Inflammatory macrophage treated with lipopolysaccharide for 1 hour (primary cell): ENCODE measurements at regions not wholly inside any gene's neighbourhood (a gene's known extent, or its start where the extent isn't known, plus 50 kb on each side); places are given as distances from the start of the nearest gene placed in this dataset.
"Not testable (repeated sequence)": the region's sequence is repeated elsewhere in the genome, so short reads cannot be mapped to it uniquely, and the experiment has no call there.

Source experiments
- DNase-seq, 2 donors: peaks; one replicate each; pipeline ENCODE4 v3.0.0-alpha.2; 2020 to 2022

DNA sequence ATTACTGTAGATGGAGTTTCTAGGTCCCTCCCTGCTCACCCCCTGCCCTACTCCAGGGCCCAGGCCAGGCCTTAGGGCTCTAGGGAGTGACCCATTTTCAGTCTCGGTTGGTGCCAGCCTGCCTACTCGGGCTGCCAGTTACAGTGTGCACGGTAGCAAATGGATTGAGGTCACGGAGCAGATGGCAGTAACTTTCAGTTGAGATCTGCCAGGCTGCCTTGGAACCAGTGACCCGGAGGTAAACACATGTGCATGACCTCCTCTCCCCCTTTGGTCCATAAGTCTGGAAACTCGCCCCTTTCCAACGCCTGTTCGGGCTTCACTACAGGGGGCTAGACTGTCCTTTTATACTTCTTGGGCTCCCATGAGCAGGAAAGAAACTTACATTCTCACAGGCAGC, 139.7 kb upstream of the TBX3 start:
- DNase-seq = no peak

DNA sequence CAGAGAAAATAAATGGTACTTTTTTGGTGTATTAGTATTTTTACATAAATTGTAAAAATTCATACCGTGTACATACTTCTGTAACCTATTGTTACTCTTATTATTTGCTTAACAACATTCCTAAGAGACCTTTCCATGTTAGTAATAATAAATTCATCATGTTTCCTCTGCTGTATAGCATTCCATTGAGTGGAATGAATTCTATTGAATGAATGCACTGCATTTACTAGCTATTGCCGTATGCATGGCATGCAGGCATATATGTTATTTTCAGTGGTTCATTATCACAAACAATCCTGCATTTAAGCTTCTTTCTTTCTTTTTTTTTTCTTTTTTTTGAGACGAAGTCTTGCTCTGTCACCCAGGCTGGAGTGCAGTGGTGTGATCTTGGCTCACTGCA, 137.6 kb upstream of the TBX3 start:
- no peak for DNase-seq

DNA sequence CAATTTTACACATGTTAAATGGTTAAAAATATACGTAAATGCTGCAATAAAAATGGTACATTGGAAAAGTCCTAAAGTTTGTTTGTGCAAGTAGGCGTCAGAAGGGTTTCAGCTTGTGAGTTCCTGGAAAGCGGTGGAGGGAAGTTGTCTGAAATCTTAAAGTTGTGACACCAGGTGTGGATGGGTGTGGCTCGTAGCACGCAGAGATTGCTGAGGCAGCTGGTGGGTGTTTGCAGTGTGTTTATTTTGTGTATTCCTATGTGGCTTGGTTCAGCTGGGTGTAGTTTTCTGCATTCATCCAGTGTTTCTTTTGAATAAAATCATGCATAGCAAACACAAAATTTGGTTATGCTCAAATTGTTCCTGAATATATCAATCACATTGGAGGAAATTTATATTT, 136.8 kb upstream of the TBX3 start:
- peak; percentile 47 to 48 for DNase-seq

DNA sequence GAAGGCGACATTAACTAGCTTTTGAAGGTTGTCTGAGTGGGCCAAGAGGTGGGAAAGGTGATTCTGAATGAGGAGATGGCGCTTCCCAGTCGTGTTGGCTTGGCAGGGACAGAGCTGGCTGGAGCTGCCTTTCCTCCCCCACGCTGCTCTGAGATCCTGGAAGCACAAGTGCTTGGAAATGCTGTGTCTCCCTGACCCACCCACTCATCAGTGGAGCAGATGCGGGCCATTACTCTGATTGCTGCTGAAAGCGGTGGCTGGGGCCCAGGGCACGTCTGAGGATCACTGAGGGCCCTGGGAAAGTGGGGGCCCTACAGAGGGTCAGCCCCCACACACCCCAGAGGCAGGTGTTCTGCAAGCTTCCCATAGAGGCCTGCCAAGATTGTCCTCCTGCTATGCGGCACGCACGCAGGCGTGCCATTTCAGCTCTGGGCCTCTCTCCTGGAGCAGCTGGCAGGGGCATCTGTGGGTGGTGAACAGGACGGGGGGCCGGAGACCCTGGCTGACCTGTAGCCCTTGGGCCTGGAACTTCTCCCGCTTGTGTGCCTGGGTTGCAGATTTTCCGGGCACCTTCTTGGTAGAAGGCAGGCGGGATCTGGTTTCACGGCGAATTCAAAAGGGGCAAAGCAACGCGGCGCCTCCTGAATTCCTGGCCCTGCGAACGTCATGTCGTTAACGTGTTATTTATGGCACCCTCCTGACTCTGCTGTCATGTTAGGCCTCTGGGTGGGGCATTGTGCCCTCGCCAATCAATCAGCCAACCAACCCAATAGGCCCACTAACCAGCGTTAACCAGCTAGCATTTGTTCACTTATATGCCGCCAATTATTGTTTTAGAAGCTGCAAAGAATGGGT, 133.8 kb upstream of the TBX3 start:
- DNase-seq = no peak

DNA sequence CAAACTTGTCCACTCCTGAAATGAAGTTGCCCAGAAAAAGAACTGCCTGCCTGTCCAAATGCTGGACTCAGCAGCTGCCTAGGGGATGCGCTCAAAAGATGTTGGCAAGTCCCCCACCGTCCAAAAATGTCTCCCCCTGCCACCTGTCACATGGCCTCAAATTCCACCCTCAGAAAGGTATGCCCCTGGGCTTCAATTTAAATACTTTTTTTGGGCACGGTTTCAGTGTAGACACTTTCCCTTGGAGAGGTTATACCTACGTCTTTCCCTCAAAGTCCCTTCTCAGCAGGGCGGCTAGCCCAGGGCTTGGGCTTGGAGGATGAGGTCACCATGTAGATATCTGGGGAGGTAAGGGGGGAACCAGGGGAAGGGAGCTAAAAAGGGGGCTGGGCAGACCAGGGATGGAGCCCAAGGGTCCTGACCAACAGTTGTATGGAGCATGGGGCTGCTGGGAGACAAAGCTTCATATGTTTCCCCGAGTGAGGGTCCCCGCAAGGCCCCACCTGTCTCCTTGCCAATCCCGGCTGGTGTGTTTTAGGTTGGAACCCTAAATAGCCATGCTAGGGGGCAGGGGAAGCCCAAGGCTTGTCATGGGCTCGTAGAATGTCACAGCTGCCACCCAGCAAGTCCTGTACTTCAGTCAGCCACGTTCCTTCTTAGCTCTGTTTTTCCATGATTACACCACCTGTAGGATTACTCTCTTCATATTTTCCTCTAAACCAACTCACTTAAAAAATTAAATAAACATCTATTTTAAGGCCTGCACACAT, 131.2 kb upstream of the TBX3 start:
- no peak for DNase-seq

DNA sequence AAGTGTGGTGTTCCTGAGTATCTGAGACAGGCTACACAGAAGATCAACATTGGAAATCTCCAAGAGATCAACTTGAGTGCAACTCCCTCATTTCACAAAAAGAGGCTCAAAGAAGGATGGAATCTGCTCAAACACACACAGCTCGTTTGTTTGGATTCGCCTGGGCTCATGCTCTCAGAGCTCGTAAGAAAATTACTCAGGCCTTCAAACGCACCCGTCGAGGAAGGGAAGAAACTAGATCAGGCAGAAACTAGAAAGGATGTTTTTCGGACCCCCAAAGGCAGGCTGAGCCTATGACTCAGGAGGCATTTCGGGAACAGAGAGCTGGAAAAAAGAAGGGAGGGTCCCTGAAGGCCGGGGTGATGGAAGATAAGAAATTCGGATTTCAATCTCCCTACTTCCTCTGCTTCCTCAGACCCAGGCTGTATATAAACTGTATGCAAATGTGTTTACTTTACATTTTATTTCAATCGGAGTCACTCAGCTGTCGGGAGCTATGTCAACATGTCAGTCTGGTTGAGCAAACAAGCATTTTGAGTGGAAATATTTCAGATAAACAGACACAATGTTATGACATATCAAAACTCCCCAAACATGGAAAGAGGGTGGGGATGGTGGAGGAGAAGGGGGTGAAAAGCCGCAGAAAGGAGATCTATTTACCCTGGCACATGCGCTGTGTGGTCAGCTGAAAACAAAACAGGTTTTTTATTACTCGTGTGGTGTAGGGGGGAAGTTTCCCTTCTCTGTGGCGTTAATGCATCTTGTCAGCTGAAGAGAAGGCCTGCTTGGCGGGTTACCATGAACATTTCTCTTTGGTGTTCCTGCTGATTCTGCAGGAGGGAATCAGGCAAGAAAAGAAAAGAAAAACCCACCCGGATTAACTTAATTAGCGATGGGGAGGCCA, 129.1 kb upstream of the TBX3 start:
- DNase-seq = peak; percentile 81 to 87

DNA sequence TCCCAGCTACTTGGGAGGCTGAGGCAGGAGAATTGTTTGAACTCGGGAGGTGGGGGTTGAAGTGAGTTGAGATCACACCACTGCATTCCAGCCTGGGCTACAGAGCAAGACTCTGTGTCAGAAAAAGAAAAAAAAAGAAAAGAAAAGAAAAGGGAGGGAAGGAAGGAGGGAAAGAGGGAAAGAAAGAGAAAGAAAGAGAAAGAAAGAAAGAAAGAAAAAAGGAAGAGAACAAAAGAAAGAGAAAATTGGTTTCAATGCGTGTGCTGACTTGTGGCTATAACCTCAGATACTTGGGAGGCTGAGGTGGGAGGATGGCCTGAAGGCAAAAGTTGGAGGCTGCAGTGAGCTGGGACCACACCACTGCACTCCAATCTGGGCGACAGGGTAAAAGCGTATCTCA, 128.4 kb upstream of the TBX3 start:
- DNase-seq = no peak

DNA sequence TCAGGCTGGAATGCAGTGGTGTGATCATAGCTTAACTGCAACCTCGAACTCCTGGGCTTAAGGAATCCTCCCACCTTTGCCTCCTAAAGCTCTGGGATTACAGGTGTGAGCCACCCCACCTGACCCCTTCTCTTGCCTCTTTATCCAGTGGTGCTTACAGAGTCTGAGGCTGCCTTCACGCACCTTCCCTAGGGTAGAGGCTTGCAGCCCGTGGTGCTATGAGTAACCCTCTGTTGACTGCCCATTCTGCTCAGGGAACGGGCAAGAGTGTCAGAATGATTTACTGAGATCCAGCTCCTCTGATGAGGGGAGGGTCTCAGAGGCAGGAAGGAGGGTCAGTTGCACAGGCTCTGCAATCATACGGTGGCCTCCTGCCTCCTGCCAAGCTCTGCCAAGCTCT, 125.1 kb upstream of the TBX3 start:
- no peak for DNase-seq

DNA sequence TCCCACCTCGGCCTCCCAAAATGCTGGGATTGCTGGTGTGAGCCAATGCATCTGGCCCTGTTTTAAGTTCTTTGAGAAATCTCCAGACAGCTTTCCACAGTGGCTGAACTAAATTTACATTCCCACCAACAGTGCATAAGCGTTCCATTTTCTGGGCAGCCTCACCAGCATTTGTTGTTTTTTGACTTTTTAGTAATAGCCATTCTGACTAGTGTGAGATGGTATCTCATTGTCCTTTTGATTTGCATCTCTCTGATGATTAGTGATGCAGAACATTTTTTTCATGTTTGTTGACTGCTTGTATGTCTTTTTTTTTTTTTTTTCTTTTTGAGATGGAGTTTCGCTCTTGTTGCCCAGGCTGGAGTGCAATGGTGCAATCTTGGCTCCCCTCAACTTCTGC, 117.4 kb upstream of the TBX3 start:
- not testable (repeated sequence) for DNase-seq

DNA sequence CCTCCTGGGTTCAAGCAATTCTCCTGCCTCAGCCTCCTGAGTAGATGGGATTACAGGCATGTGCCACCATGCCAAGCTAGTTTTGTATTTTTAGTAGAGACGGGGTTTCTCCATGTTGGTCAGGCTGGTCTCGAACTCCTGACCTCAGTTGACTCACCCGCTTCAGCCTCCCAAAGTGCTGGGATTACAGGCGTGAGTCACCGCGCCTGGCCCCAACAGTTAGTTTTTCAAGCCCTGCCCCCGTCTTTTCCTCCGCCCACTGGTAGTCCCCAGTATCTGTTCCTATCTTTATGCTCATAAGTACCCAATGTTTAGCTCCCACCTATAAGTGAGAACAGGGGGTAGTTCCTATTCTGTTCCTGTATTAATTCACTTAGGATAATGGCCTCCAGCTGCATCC, 116.6 kb upstream of the TBX3 start:
- peak in 1 of 2 donors; percentile 13 for DNase-seq

DNA sequence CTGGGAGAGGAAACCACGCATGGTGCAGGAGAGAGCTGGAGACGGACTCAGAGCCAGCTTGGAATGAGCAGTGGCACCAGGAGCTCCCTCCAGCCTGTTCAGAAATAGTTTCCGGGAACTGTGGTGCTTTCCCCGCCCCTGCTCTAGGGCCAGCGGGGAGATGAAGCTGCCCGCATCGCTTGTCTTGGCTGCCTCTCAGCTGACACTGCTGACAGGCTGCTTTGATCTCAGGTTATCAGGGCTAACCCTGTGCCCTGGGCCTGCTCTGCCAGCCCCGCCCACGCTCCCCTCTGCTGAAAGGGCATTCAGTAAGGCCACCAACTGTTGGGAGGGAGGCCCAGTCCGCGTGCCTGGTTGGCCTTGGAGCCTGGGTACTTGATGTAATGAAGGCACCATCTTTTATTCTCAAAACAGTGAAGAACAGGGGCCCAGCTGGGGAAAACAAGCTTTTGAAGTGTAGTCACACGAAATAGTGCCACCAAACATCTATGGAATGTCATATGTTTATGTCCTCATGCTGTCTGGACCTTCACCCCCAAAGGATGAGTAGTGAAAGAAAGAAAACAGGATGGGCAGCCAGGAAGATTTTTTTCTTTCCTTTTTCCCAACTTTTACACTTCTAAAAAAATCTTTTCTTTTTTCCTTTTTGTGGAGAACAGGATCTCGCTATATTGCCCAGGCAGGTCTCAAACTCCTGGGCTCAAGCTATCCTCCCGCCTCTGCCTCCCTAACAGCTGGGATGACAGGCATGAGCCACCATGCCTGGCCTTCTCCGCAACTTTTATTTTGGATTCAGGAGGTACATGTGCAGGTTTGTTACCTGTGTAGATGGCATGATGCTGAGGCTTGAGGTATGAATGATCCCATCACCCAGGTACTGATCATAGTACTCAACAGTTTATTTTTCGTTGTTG, 115.9 kb upstream of the TBX3 start:
- DNase-seq = peak in 1 of 2 donors; percentile 6

DNA sequence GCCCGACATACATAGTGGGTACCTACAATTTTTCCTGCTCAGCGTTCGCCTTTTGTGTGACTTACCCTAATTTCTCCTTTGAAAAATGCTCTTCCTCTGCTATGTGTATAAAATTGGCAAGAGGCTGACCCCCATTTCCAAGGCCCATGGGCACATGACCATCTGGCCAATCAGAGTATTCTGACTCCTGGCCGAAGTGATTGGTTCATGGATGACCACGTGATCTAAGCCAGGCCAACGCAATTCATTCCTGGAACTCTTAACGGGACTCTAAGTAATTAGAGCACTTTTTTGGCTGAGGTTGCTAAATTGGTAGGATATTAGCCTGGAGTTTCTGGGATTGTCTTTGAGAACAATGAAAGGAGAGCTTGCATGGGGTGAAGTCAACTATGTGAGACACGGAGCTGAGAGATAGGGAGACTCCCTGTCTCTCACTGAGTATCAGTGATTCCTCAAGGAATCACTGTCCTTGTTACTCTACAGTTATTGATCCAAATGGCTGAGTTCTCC, 110.1 kb upstream of the TBX3 start:
- DNase-seq = no peak

DNA sequence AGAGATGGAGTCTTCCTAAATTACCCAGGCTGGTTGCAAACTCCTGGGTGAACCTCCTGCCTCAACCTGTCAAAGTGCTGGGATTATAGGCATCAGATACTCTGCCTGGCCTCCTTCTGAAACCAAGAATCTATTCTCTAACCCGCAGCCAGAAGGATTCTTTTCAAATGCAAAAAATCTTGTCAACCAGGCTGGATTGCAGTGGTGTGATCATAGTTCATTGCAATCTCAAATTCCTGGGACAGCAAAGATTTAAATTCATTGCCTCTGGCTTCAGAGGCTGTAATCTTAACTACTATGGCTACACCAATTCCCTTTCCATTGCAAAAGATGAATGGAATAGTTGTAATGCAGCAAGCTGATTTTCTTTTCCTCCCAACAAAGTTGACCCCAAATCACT, 106.3 kb upstream of the TBX3 start:
- no peak for DNase-seq

DNA sequence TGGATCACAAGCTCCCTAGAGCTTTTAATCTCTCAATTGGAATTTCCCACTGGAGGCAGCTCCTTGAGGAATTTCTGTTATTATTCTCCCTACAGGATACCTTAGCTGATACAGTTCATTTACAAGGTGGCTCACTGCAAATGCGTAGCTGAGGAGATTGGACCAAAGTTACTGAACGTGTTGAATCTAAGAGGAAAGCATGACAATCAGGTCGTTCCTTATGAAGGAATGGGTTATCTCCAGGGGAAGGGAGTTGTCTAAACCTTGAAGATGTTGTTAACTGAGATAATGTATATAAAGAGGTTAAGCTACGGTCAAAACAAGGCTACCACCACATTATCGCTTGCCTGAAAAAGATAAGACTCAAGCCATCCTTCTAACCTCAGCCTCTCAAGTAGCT, 105.8 kb upstream of the TBX3 start:
- no peak for DNase-seq

DNA sequence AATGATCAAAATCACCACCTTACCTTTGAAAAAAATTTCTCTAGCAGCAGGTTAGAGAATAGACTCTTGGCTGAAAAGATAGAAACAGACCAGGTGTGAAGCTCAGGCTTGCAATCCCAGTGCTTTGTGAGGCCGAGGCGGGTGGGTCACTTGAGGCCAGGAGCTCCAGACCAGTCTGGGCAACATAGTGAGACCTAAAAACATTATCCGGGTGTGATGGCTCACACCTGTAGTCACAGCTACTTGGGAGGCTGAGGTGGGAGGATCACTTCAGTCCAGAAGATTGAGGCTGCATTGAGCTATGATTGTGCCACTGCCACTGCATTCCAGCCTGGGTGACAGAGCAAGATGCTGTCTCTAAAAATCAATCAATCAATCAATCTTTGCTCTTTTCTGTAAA, 105.3 kb upstream of the TBX3 start:
- DNase-seq = no peak

DNA sequence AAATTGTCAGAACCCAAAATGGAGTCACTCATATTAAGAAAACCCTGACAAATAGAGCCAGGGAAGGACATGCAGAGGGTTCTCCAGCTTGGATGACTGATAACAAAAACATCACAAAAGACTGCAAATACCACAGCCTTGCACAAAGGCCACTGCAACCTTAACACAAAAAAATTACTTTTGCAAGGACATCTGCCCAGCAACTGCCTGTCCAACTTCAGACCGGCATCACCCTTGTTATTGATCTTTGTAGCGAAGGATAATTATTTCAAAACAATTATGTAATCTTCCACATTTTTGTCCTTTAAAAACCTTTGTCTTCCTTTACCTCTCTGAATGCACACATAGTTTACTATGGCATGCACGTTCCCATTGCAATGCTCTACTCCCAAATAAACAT, 100.6 kb upstream of the TBX3 start:
- no peak for DNase-seq

DNA sequence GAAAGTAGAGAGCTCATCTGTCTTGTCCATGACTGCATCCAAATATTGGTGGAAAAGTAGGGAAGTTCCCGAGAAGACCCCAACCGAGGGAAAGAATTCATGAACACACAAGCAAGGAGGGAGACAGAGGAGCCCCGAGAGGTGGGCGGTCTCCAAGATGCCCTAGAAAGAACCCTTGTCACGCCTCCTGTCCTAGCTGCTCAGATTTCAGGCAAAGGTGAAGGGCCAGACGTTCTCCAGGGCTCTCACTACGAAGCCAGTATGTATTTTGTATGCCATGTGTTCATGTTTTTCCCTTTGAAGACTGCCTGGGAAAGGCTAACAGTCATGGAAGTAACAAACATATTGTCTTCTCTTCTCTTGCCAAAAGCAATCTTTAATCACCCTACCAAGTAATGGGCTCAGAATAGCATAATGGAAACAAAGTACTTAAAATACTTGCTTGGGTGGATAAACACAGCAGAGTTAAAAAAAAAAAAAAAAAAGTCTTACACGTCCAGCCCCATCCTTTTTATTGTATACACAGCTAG, 99.2 kb upstream of the TBX3 start:
- DNase-seq = no peak

DNA sequence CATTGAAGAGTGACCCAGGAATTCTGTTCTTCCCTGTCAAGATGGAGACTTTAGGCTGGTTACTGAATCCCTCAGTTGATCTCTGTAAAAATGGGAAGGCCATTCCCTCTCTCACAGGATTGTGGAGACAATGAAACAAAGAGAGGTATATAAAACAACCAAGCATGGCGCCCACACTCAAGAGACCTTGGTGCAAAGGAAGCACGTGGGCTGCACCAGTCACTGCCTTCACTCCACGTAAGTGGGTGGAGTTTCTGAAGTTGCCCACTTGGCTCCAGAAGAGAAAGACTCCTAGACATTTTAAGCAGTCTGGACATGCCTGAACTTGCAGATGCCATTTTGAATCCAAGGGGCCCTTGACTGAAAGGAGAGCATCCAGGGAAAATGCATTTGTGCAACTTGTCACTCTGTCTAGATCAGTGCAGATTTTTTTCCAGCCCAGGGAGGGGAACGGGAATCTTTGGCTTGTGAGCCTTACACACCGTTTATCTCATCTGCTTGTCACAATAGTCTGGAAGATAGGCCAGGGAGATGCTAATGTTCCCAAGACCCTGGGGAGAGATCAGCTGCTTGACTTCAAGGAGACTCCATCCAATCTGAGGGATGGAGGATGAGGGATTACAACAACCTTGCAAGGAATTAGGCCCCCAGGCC, 96.9 kb upstream of the TBX3 start:
- DNase-seq = no peak

DNA sequence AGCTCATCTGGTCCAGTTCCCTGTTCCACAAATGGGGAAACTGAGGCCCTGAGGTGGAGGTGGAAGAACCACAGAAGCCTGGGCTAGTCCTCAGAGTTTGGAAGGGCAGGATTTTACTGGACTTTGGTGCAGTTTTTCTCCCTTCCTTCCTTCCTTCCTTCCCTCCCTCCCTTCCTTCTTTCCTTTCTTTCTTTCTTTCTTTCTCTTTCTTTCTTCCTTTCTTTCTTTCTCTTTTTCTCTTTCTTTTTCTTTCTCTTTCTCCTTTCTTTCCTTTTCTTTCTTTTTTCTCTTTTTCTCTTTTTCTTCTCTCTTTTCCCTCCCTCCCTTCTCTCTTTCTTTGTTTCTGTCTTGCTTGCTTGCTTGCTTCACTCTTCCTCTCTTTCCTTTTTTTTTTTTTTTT, 95.7 kb upstream of the TBX3 start:
- no peak for DNase-seq

DNA sequence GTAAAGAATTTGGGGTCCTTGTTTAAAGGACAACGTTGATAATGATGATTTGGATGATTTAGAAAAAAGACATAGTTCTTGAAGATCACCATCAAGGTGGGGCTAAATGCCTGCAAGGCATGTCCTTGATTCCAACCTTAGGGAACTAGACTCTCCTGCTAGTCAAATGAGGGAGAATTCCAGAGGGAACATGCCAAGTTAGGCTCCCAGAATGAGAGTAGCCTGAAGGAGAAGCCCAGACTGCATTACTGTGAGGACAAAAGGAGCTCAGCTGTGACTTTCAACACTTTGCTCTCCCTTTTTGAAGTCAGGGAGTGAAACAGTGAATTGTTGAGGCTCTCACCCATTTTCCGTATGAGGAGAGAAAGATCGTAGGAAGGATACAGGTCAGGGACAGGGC, 95.2 kb upstream of the TBX3 start:
- DNase-seq = no peak
